HEK293T (cell line): ENCODE measurements at regions not wholly inside any gene's neighbourhood (a gene's known extent, or its start where the extent isn't known, plus 50 kb on each side); places are given as distances from the start of the nearest gene placed in this dataset.

Source experiments
- CTCF ChIA-PET: fragments of 350-600 bp; formaldehyde crosslinking; extraction: SDS; loops from one replicate; lab custom pipeline; 2021; ENCODE audit warnings: antibody characterized with exemption, inconsistent platforms; lab: Yijun Ruan, JAX
- POLR2A ChIA-PET: fragments of 350-600 bp; formaldehyde crosslinking; extraction: SDS; loops from one replicate; lab custom pipeline; 2020; ENCODE audit warnings: antibody characterized with exemption, inconsistent platforms; lab: Yijun Ruan, JAX
- DNase-seq: peaks from one replicate; pipeline ENCODE4 v3.0.0; 2012; ENCODE audit warnings: mixed read lengths; ENCODE audit errors: extremely low spot score
- ARNT ChIP-seq: fragments of 450-650 bp; IDR thresholded peaks from 2 replicates; pipeline ENCODE4 v1.6.1; 2017; ENCODE audit warnings: mild to moderate bottlenecking
- BHLHE40 ChIP-seq: fragments of 450-650 bp; IDR thresholded peaks from 2 replicates; pipeline ENCODE4 v1.6.1; 2016; ENCODE audit warnings: mild to moderate bottlenecking, moderate library complexity, borderline replicate concordance
- CTBP1 ChIP-seq: fragments of 450-650 bp; IDR thresholded peaks from 2 replicates; pipeline ENCODE4 v1.6.1; 2016; ENCODE audit warnings: borderline replicate concordance
- ELF4 ChIP-seq: fragments of 450-650 bp; IDR thresholded peaks from 2 replicates; pipeline ENCODE4 v1.6.1; 2017; ENCODE audit warnings: antibody characterized with exemption
- FOXA1 ChIP-seq: fragments of 450-650 bp; IDR thresholded peaks from 2 replicates; pipeline ENCODE4 v1.6.1; 2016; ENCODE audit warnings: mild to moderate bottlenecking
- FOXK2 ChIP-seq: fragments of 450-650 bp; IDR thresholded peaks from 2 replicates; pipeline ENCODE4 v1.6.1; 2016; ENCODE audit warnings: mild to moderate bottlenecking
- FOXM1 ChIP-seq: fragments of 450-650 bp; IDR thresholded peaks from 2 replicates; pipeline ENCODE4 v1.6.1; 2017; ENCODE audit warnings: mild to moderate bottlenecking, borderline replicate concordance
- HDGF ChIP-seq: fragments of 450-650 bp; IDR thresholded peaks from 2 replicates; pipeline ENCODE4 v1.6.1; 2017; ENCODE audit warnings: antibody characterized with exemption, borderline replicate concordance
- L3MBTL2 ChIP-seq: fragments of 450-650 bp; conservative IDR thresholded peaks from 2 replicates; pipeline ENCODE4 v1.6.1; 2016; ENCODE audit warnings: mild to moderate bottlenecking
- LEF1 ChIP-seq: fragments of 450-650 bp; IDR thresholded peaks from 2 replicates; pipeline ENCODE4 v1.6.1; 2017; ENCODE audit warnings: mild to moderate bottlenecking, borderline replicate concordance
- NFRKB ChIP-seq: fragments of 450-650 bp; IDR thresholded peaks from 2 replicates; pipeline ENCODE4 v1.6.1; 2016; ENCODE audit warnings: mild to moderate bottlenecking, moderate library complexity
- SP1 ChIP-seq: fragments of 450-650 bp; IDR thresholded peaks from 2 replicates; pipeline ENCODE4 v1.6.1; 2017
- SUZ12 ChIP-seq: fragments of 450-650 bp; IDR thresholded peaks from 2 replicates; pipeline ENCODE4 v1.6.1; 2016; ENCODE audit warnings: mild to moderate bottlenecking
- TARDBP ChIP-seq: fragments of 450-650 bp; IDR thresholded peaks from 2 replicates; pipeline ENCODE4 v1.6.1; 2016
- ZNF384 ChIP-seq: fragments of 450-650 bp; IDR thresholded peaks from 2 replicates; pipeline ENCODE4 v1.6.1; 2016
- TF ChIP-seq, protein P1 (sequence below): fragments of 450-650 bp; IDR thresholded peaks from 2 replicates; pipeline ENCODE4 v1.6.1; 2016

DNA sequence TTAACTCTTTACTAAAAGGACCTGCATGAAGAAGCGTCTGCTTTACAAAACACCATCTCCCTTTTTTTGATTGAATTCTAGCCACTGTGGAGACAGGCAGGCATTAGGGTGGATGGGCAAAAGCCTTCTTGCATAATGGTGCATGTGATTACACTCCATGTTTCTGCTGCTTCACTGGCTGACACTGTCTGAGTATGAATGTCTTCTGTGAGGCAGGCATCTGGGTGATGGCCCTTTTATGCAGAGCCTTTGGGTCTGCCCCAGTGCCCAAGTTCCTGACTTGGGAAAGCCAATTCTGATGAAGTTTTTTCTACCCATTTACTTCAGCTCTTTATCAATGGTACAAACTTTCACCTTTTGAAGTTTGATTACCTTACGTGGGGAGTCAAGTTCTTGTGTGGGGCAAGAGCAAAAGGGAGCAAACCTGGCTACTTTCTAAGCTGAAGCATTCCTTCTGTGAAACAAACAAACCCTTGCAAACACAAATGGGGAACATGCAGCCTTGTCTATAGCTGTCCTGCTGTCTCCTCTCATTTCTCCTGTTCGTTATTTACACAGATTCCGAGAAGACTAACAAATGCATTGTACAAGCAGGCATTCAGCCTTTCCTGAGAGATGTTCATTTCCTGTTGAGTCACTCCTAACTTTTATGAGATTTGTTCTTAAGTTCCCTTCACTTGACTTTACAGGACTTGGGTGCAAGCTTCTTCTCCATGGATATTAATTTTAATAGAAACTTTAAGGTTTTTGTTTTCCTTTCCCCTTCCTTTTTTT, 301.9 kb downstream of the TLL1 start:
- DNase-seq: no peak
- ChIA-PET CTCF (interaction anchor here (0.5 kb wide), 1 partner anchor 836 kb away, joined by 3 read pairs; no protein-coding TSS in a partner anchor), POLR2A (no interaction called here)
- TF ChIP-seq FOXK2 (no peak), TARDBP (no peak), SP1 (no peak), HDGF (no peak), L3MBTL2 (no peak), CTBP1 (no peak), BHLHE40 (no peak), FOXM1 (no peak), LEF1 (no peak), NFRKB (no peak), ELF4 (no peak), FOXA1 (no peak), ARNT (no peak), SUZ12 (no peak), ZNF384 (no peak)
- TF ChIP-seq, protein P1, sequence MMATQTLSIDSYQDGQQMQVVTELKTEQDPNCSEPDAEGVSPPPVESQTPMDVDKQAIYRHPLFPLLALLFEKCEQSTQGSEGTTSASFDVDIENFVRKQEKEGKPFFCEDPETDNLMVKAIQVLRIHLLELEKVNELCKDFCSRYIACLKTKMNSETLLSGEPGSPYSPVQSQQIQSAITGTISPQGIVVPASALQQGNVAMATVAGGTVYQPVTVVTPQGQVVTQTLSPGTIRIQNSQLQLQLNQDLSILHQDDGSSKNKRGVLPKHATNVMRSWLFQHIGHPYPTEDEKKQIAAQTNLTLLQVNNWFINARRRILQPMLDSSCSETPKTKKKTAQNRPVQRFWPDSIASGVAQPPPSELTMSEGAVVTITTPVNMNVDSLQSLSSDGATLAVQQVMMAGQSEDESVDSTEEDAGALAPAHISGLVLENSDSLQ: no peak

DNA sequence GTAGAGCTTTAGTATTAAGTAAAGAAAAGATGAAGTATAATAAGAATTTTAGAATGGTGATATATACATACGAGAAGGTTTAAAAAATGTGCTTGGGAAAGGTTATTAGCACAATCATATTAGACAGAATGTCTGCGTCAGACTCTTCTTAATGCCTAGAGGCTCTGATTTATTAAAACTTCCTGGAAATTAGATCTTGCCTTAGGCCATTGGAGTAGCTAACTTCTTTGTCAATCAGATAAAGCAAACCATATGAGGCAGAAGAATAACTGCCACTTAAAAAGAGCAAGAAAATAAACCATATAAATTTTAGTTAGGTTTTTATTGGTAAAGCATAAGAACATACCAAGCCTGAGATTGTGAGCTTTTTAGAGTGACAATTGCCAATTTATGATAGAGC, 309.1 kb downstream of the TLL1 start:
- DNase-seq: no peak
- ChIA-PET POLR2A (no interaction called here), CTCF (interaction anchor here (0.7 kb wide), 1 partner anchor 197 kb away, joined by 3 read pairs; no protein-coding TSS in a partner anchor)
- no peak for TF ChIP-seq FOXK2
- TF ChIP-seq, protein P1: no peak
- TF ChIP-seq CTBP1: no peak
- TF ChIP-seq SP1: no peak
- no peak for TF ChIP-seq BHLHE40
- no peak for TF ChIP-seq FOXM1

DNA sequence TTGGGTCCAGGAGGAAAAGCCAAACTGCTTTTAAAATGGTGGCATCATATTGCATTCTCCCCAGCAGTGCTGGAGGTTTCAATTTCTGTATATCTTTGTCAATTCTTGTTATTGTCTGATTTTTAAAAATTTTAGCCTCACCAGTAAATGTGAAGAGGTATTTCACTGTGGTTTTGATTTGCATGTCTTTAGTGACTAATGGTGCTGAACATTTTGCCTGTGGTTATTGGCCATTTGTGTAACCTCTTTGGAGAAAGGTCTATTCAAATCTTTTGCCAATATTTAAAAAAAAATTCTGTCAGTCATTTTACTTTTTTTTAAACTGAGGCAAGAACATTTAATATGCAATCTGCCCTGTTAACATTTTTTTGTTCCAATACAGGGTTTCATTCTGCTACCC, 322.1 kb downstream of the TLL1 start:
- ChIA-PET CTCF (no interaction called here), POLR2A (no interaction called here)
- TF ChIP-seq CTBP1: no peak
- no peak for TF ChIP-seq FOXK2
- no peak for TF ChIP-seq ELF4
- no peak for TF ChIP-seq L3MBTL2
- no peak for TF ChIP-seq TARDBP
- no peak for TF ChIP-seq ARNT
- no peak for TF ChIP-seq HDGF
- DNase-seq: no peak

DNA sequence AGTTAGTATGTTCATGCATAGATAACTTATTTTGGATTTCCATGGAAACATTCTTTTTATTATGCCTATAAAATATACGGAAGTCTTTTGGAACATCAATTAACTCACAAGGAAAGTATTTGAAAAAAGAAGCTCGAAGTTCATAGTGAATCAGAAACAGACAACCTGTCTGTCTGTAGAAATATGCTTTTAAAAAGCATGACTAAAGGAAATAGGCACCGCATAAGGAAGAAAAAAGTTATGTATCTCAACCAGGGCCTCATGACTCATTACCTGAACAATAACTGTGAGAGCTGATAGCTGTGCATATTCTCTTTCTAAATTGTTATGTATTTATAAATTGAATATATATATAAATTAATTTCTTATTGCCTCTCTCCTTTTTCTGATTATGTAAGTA, 324.1 kb downstream of the TLL1 start:
- CTCF ChIA-PET: interaction anchor here (0.8 kb wide), 1 partner anchor 12 kb away, joined by 3 read pairs; no protein-coding TSS in a partner anchor
- POLR2A ChIA-PET: no interaction called here
- TF ChIP-seq TARDBP: no peak
- TF ChIP-seq ZNF384: no peak
- TF ChIP-seq FOXA1: no peak
- TF ChIP-seq LEF1: no peak
- no peak for TF ChIP-seq CTBP1
- TF ChIP-seq SUZ12: no peak
- TF ChIP-seq ELF4: no peak
- no peak for TF ChIP-seq ARNT
- no peak for TF ChIP-seq SP1
- TF ChIP-seq FOXK2: no peak
- TF ChIP-seq HDGF: no peak
- DNase-seq: no peak

DNA sequence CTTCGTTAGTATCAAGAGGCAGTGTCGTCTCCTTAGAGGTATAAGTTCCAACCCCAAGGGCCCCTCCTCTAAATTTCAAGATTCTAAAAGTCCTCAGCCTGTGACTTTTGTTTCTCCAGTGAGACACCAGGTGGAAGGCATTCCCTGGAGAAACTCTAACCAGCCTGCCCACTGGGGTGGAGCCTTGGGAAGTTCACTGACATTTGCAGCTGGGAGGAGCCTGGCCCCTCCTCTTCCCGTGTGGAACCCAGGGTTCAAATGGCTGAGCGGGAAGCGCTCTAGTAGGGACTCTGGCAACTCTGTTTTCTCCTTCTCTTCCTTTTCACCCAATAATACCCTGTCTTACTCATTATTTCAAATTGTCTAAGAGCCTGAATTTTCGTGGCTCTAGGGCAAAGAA, 325.0 kb downstream of the TLL1 start:
- DNase-seq: no peak
- TF ChIP-seq TARDBP (no peak), LEF1 (no peak), FOXM1 (no peak), FOXK2 (no peak), SUZ12 (no peak), ARNT (no peak), ELF4 (no peak), L3MBTL2 (no peak), CTBP1 (no peak), FOXA1 (no peak), BHLHE40 (no peak), HDGF (no peak), NFRKB (no peak), ZNF384 (no peak), SP1 (no peak)
- TF ChIP-seq, protein P1: no peak
- ChIA-PET CTCF (no interaction called here), POLR2A (no interaction called here)
